ENCODE measurements at regions not wholly inside any gene's neighbourhood (a gene's known extent, or its start where the extent isn't known, plus 50 kb on each side); places are given as distances from the start of the nearest gene placed in this dataset.

- H3K9me3 ChIP-seq = no peaks in the 10 kb centered on the region
Observed at GRCh38 chr15:47409038-47409437, 308.3 kb upstream of the SEMA6D start.

DNA sequence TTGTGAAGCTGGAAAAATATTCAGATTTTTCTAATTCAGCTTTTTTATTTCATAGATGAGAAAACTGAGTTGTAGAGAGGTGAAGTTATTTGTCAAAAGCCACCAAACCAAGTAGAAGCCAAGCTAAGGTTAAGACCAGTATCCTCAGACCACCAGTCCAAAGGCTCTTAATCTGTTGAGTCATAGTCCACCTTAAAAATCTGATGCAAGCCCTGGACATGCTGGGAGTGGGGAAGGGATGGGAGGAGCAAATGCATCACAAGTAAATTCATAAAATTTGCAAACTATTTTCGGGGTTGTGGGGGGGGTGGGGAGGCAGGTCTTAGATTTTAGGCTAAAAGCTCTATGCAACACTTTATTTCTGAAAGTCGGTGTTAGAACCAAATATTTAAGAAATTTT, 307.7 kb upstream of the SEMA6D start:
- TF ChIP-seq, protein P1, sequence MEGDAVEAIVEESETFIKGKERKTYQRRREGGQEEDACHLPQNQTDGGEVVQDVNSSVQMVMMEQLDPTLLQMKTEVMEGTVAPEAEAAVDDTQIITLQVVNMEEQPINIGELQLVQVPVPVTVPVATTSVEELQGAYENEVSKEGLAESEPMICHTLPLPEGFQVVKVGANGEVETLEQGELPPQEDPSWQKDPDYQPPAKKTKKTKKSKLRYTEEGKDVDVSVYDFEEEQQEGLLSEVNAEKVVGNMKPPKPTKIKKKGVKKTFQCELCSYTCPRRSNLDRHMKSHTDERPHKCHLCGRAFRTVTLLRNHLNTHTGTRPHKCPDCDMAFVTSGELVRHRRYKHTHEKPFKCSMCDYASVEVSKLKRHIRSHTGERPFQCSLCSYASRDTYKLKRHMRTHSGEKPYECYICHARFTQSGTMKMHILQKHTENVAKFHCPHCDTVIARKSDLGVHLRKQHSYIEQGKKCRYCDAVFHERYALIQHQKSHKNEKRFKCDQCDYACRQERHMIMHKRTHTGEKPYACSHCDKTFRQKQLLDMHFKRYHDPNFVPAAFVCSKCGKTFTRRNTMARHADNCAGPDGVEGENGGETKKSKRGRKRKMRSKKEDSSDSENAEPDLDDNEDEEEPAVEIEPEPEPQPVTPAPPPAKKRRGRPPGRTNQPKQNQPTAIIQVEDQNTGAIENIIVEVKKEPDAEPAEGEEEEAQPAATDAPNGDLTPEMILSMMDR (IDR thresholded peaks at IDR 0.05) = no peak
- no peak for TF ChIP-seq POLR2A (IDR thresholded peaks at IDR 0.05)

More at GRCh38 chr15:47409038-47409437, 308.3 kb upstream of the SEMA6D start:
- Histone ChIP-seq H3K4me1 (no peaks in the 10 kb centered on the region), H3K27ac (no peak overlapping the region), H3K4me3 (no peak overlapping the region), H3K36me3 (no peaks in the 10 kb centered on the region), H3K27me3 (no peaks in the 10 kb centered on the region)
- no peak for DNase-seq
- intact Hi-C loops (cut with DNase I; ENCODE audit: low total_unique reads) = no loop called here
- no peak for TF ChIP-seq POLR2A (IDR thresholded peaks at IDR 0.05)
- TF ChIP-seq, protein P1 (IDR thresholded peaks at IDR 0.05) = no peak

GRCh38 chr15:47410247-47410646, 307.1 kb upstream of the SEMA6D start:
- Histone ChIP-seq H3K27me3 (no peaks in the 10 kb centered on the region), H3K36me3 (no peaks in the 10 kb centered on the region), H3K4me3 (no peak overlapping the region), H3K4me1 (no peaks in the 10 kb centered on the region), H3K27ac (no peak overlapping the region), H3K9me3 (no peaks in the 10 kb centered on the region)
- no peak for DNase-seq
- no peak for TF ChIP-seq POLR2A (IDR thresholded peaks at IDR 0.05)
- TF ChIP-seq, protein P1 (IDR thresholded peaks at IDR 0.05) = no peak
- intact Hi-C loops (cut with DNase I; ENCODE audit: low total_unique reads) = no loop called here

More for the DNA sequence above, 307.7 kb upstream of the SEMA6D start:
- no peaks in the 10 kb centered on the region for H3K27me3 ChIP-seq
- H3K36me3 ChIP-seq = no peaks in the 10 kb centered on the region
- H3K4me3 ChIP-seq = no peak overlapping the region
- no peak overlapping the region for H3K27ac ChIP-seq
- no peaks in the 10 kb centered on the region for H3K9me3 ChIP-seq
- H3K4me1 ChIP-seq = no peaks in the 10 kb centered on the region
- intact Hi-C loops (cut with DNase I; ENCODE audit: low total_unique reads) = no loop called here
- DNase-seq = no peak

DNA sequence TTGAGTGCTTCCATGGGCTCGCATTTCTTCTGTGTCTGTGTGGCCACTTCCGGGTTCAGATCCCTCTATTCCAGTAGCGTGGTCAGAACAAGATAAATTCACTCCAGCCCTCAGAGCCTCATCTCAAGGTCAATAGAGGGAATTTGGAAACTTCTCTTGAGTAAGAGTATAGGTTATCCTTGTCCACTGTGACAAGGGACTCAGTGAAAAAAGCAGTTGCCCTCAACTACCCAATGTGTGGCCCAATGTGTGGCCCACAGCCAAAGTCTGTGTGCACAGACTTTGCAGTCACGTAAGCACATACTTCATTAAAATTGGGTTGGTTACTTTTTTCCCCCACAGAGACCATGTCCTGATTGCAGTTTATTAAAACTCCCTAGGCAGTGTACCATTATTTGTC, 305.6 kb upstream of the SEMA6D start:
- Histone ChIP-seq H3K36me3 (no peaks in the 10 kb centered on the region), H3K27me3 (no peaks in the 10 kb centered on the region), H3K27ac (no peak overlapping the region), H3K4me1 (no peaks in the 10 kb centered on the region), H3K4me3 (no peak overlapping the region), H3K9me3 (no peaks in the 10 kb centered on the region)
- no peak for DNase-seq
- no peak for TF ChIP-seq POLR2A (IDR thresholded peaks at IDR 0.05)
- TF ChIP-seq, protein P1 (IDR thresholded peaks at IDR 0.05) = no peak
- intact Hi-C loops (cut with DNase I; ENCODE audit: low total_unique reads) = no loop called here

- no peaks in the 10 kb centered on the region for H3K4me1 ChIP-seq
- H3K27ac ChIP-seq = no peak overlapping the region
- H3K4me3 ChIP-seq = no peak overlapping the region
- DNase-seq = no peak
- no peaks in the 10 kb centered on the region for H3K27me3 ChIP-seq
- no peaks in the 10 kb centered on the region for H3K36me3 ChIP-seq
- TF ChIP-seq, protein P1 (IDR thresholded peaks at IDR 0.05) = no peak
- TF ChIP-seq POLR2A (IDR thresholded peaks at IDR 0.05) = no peak
- no peaks in the 10 kb centered on the region for H3K9me3 ChIP-seq
- intact Hi-C loops (cut with DNase I; ENCODE audit: low total_unique reads) = no loop called here
Observed at GRCh38 chr15:47412136-47412535, 305.2 kb upstream of the SEMA6D start.

Measured in uterus (tissue), 3 donors.